Omental fat pad (tissue), 3 donors: ENCODE measurements at regions not wholly inside any gene's neighbourhood (a gene's known extent, or its start where the extent isn't known, plus 50 kb on each side); places are given as distances from the start of the nearest gene placed in this dataset.

ENCODE experiments used
- ATAC-seq: fragments of 150-250 bp; one replicate; pipeline ENCODE4 v1.9.1; 2016; ENCODE audit warnings: mild to moderate bottlenecking, moderate library complexity; ENCODE audit not compliant: low FRiP score
- DNase-seq: peaks from one replicate; pipeline ENCODE4 v3.0.0-alpha.2; 2019; ENCODE audit warnings: low spot score
- TF ChIP-seq, protein P1 (sequence below), 3 donors: fragments of 450-650 bp; IDR thresholded peaks; one replicate each; pipeline ENCODE4 v1.5.1; 2016 to 2017; ENCODE audit warnings: antibody characterized with exemption in 3 of 3, mild to moderate bottlenecking in 3 of 3, moderate library complexity in 2 of 3

DNA sequence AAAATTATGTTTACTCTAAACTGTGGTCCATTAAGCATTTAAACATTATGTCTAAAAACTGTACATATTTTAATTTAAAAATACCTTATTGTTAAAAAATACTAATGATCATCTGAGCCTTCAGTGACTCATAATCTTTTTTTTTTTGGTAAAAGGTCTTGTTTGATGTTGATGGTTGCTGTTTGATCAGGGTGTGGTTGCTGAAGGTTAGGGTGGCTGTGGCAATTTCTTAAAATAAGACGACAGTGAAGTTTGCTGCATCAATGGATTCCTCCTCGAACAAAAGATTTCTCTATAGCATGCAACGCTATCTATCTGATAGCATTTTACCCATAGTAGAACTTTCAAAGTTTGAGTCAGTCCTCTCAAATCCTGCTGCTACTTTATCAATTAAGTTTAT, 180.0 kb upstream of the AHR start:
- TF ChIP-seq, protein P1, sequence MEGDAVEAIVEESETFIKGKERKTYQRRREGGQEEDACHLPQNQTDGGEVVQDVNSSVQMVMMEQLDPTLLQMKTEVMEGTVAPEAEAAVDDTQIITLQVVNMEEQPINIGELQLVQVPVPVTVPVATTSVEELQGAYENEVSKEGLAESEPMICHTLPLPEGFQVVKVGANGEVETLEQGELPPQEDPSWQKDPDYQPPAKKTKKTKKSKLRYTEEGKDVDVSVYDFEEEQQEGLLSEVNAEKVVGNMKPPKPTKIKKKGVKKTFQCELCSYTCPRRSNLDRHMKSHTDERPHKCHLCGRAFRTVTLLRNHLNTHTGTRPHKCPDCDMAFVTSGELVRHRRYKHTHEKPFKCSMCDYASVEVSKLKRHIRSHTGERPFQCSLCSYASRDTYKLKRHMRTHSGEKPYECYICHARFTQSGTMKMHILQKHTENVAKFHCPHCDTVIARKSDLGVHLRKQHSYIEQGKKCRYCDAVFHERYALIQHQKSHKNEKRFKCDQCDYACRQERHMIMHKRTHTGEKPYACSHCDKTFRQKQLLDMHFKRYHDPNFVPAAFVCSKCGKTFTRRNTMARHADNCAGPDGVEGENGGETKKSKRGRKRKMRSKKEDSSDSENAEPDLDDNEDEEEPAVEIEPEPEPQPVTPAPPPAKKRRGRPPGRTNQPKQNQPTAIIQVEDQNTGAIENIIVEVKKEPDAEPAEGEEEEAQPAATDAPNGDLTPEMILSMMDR (IDR thresholded peaks at IDR 0.05) = no peak
- no peak for DNase-seq
- no peak for ATAC-seq

DNA sequence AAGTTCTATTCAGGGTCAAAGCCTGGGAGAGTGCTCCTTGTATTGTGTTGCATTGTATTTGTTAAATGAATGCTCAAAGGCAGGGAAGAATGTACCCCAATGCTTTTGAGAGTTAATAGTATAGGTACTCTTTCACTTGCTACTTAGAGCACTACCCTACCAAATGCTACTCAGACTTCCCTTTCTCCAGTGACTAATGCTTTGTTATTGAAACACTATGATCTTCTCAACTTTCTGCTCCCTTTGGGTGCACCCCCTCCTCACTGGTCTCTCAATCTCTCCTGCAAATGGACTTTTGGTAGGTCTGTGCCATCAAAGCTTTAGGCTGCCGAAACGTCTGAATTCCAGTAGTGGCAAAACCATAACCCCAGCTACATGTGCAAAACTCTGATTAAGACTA, 177.7 kb upstream of the AHR start:
- ATAC-seq = no peak
- no peak for DNase-seq
- TF ChIP-seq, protein P1 (IDR thresholded peaks at IDR 0.05) = no peak

DNA sequence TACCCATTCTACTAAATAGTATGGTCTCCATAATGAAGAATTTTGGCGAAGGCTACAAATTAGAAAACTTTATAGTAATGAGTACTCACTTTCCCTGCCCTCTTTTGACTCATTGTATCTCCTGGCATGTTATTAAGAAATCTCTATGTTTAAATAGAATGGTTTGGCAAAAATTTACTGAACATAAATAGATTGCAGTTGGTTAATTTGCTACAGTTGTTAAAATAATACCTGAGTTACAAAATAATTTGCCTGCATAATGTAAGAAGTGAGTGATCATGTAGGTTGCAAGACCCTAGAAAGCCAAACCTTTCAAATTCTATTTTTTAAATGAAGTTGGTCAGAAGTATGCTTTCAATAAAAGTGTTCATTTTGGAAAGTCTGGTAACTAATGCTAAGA, 176.8 kb upstream of the AHR start:
- DNase-seq = no peak
- ATAC-seq = no peak
- TF ChIP-seq, protein P1 (IDR thresholded peaks at IDR 0.05) = no peak

DNA sequence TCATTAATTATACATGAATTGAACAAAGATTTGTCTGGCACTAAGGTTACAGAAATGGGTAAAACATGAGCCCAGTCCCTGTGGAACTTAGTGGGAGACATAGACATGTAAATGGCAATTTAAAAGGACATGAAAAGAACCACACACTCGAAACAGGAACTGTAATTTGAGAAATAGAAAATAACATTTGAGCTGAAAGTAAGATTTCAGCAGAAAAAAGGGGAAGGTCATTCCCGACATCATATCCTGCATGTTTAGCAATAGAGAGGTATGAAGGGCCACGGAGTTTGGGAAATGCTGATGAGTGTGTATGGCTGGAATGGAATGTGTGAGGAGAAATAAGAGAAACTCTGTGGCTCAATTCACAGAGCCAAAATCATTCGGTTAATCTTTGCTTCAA, 175.4 kb upstream of the AHR start:
- TF ChIP-seq, protein P1 (IDR thresholded peaks at IDR 0.05) = no peak
- ATAC-seq (no peak), DNase-seq (no peak)

DNA sequence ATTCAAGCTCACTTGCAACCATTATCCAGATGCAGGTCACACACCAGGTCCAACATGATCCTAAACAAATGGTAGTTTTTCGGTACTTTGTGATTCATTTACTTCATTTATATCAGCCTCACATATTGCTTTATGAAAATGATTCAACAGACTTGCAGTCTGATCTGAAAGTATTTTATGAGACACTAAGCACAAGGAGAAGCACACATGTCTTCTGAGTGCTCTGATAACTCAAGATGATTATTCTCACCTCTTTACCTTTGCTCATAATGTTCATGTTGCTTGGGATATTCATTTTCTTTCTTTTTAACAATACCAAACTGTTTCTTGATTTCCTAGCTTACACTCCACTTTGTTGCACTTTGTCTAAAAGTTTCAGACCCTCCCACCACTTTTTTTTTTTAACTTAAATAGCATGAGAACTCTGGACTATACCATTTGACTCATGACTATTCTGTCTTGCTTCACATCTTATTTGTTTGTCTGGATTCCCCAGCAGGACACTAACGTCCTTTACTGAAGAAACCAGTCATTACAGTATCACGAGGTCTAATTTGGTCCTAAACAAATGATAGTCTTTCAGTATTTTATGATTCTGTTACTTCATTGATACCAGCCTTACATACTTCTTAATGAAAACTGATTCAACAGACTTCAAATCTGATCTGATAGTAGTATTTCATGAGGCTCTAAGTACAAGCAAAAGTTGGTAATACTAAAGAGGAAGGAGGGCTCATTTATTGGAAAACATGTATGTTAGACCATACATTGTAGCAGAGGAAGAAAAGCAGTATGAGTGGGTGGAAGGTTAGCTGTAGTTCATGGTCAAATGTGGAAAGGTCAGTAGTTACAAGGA, 171.8 kb upstream of the AHR start:
- no peak for ATAC-seq

DNA sequence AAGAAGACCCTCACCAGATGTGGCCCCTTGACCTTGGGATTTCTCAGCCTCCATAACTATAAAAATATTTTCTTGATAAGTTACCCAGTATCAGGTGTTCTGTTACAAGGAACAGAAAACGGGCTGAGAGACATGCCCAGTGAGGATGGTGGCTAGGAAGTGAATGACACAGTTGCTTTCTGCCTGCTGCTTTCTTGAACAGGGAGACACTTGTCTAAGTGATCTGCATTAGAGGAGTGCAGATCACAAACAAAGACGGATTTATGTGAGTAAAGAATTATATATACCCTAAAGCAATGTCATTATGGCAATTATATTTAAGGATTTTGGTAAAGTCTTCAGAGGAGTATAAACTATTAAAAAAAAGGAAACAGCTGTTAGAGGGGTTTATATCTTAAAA, 169.2 kb upstream of the AHR start:
- TF ChIP-seq, protein P1 (IDR thresholded peaks at IDR 0.05) = no peak
- ATAC-seq (no peak), DNase-seq (no peak)

More for the DNA sequence above, 171.8 kb upstream of the AHR start:
- DNase-seq = no peak
- TF ChIP-seq, protein P1 (IDR thresholded peaks at IDR 0.05) = no peak
